Astrocyte of the spinal cord (primary cell): ENCODE measurements at regions not wholly inside any gene's neighbourhood (a gene's known extent, or its start where the extent isn't known, plus 50 kb on each side); places are given as distances from the start of the nearest gene placed in this dataset.
"Not testable (repeated sequence)": the region's sequence is repeated elsewhere in the genome, so short reads cannot be mapped to it uniquely, and the experiment has no call there.

Source experiments
- DNase-seq: peaks from one replicate; pipeline ENCODE4 v3.0.0; 2011; ENCODE audit warnings: low read depth, low spot score
- H3K4me3 ChIP-seq: 2 replicates; pipeline ENCODE4 v1.5.1; 2011; ENCODE audit warnings: low read depth, mild to moderate bottlenecking, low read length, moderate library complexity
- in situ Hi-C: cut with HindIII; loops from 2 replicates; pipeline ENCODE4 v1.10.0; 2017; ENCODE audit warnings: low sequenced_read_pairs
- TF ChIP-seq, protein P1 (sequence below): IDR thresholded peaks from 2 replicates; pipeline ENCODE4 v1.5.1; 2012; ENCODE audit warnings: low read depth, mild to moderate bottlenecking, low read length, inconsistent platforms

DNA sequence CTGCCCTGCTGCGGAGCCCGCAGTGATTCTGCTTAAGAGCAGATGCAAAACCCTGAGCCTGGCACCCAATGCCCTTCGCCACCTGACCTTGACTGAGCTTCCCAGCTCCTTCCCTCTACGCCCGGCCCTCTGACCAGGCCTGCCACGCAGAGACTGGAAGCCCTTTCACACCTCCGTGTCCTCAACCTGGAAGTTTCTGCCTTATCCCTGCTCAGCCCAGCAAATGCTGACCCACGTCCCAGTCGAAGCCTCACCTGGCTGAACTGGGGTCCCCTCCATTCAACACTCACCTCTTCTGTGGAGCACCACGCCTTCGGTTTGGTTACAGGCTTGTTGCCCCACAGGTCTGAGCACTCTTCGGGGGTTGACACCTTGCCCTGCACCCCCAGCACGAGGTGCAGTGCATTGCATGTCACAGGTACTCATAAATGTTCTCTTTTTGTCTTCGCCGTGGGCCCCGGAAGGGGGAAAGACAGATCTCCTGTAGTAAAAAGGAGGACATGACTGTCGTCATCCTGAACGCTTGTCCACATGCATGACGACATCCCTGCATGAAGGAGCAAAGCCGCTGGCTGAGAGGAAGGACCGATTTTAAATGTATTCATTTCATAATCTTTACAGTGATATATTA is 153.6 kb upstream of the TNRC6C start:
- TF ChIP-seq, protein P1, sequence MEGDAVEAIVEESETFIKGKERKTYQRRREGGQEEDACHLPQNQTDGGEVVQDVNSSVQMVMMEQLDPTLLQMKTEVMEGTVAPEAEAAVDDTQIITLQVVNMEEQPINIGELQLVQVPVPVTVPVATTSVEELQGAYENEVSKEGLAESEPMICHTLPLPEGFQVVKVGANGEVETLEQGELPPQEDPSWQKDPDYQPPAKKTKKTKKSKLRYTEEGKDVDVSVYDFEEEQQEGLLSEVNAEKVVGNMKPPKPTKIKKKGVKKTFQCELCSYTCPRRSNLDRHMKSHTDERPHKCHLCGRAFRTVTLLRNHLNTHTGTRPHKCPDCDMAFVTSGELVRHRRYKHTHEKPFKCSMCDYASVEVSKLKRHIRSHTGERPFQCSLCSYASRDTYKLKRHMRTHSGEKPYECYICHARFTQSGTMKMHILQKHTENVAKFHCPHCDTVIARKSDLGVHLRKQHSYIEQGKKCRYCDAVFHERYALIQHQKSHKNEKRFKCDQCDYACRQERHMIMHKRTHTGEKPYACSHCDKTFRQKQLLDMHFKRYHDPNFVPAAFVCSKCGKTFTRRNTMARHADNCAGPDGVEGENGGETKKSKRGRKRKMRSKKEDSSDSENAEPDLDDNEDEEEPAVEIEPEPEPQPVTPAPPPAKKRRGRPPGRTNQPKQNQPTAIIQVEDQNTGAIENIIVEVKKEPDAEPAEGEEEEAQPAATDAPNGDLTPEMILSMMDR = no peak
- no peak for DNase-seq
- no peak overlapping the region for H3K4me3 ChIP-seq
- in situ Hi-C loops = no loop called here

DNA sequence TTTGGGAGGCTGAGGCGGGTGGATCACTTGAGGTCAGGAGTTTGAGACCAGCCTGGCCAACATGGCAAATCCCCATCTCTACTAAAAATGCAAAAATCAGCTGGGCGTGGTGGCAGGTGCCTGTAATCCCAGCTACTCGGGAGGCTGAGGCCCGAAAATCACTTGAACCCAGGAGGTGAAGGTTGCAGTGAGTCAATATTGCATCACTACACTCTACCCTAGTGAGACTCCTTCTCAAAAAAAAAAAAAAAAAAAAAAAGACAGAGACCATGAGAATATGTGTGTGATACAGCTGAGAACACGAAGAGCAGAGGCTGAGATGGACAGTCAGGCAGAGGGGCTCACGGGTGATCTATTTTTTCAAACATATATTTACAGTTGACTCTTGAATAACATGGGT is 152.5 kb upstream of the TNRC6C start:
- in situ Hi-C loops, DNase-seq, H3K4me3 ChIP-seq: not testable (repeated sequence)

DNA sequence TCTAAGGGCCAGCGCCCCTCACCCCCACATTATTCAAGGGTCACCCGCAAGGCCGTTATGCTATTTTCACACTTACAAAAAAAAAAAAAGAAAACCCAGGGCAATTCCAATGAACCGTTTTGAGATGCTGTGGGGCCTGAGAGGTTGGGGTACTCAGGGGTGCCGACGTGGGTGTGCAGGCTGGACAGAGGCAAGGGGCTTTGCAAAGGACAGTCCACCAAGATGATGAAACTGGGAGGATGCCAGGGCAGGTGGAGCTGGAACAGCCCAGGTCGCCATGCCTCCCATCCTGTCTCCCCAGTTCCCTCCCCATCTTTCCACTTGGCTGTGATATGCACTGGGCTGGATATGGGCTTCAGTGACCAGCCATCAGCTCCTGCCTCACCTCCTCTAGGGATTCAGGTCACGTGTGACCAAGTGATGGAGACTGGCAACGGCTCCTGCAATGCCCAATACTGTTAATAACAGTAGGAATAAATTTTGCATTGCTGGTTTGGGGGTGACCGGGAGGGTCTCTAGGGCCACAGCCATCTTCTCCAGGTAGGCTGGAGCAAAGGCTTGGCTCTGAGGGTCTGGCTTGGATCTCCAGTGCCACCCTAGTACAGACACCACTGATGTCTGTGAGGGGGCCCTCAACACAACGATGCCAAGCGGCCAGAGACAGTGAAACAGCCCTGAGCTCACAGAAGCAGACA is 151.3 kb upstream of the TNRC6C start:
- in situ Hi-C loops = no loop called here
- TF ChIP-seq, protein P1 = no peak
- no peak overlapping the region for H3K4me3 ChIP-seq
- no peak for DNase-seq

DNA sequence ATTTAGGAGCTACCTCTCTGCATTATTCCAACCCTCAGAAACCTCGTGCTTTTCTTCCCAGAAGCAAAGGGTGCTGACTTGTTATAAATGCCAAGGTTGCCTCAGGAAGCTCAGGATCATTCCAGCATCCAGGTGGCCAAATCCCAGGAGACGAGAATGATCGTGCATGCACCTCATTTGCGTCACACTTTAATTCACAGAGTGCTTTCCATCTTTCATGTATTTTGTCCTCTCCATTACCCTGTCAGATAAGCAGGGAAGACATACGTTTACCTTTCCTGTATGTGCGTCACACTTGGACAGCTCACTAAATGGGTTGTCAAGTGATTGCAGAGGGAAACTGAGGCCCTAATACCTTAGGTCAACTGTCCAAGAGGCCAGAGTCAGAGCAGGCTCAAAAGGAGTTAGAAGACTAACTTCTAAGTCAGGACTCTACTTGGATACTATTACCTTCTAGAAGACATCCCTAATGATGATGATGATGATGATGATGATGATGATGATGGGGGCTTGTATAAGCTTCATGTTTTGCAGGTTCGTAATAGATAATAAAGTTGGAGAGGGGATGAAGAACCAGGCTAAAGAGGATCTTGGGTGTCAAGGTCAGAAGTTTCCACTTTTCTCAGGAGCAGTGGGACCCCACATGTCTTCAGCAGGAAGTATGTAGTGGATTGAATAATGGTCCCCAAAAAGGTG is 150.6 kb upstream of the TNRC6C start:
- TF ChIP-seq, protein P1 = no peak
- in situ Hi-C loops = no loop called here
- no peak overlapping the region for H3K4me3 ChIP-seq
- DNase-seq = no peak

DNA sequence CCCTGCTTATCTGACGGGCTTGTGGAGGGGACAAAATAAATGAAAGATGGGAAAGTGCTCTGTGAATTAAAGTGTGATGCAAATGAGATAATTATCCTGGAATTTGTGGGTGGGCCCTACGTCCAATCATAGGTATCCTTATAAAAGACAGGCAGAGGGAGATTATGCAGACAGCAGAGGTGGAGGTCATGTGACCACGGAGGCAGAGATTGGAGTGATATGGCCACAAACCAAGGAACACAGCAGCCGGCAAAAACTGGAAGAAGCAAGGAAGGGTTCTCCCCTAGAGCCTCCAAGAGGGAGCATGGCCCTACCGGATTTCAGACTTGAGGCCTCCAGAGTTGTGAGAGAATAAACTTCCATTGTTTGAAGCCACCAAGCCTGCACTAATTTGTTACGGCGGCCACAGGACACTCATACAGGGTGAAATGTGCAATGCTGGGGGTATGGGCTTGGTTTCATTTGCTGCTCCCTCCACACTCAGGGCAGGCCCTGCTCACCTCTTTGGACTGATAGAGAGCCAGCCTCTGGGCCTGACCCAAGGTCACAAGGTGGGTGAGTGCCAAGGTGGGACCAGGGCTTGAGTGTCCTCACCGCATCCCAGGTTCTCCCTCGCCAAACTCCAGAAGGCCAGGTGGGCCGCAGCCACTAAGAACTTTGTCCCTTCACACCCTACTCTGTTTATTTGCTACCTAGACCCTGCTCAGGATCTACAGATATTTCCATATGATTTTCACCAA is 149.6 kb upstream of the TNRC6C start:
- in situ Hi-C loops = no loop called here
- no peak overlapping the region for H3K4me3 ChIP-seq
- TF ChIP-seq, protein P1 = no peak
- DNase-seq = no peak

DNA sequence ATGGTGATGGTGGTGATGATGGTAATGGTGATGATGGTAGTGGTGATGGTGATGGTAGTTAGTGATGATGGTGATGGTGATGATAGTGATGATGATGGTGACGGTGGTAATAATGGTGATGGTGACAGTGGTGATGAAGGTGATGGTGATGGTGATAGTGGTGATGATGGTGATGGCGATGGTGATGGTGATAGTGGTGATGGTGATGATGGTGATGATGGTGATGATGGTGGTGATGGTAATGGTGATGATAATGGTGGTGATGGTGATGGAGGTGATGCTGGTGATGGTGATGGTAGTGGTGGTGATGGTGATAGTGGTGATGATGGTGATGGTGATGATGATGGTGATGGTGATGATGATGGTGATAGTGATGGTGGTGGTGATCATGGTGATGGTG is 148.7 kb upstream of the TNRC6C start:
- DNase-seq = no peak
- in situ Hi-C loops = no loop called here
- TF ChIP-seq, protein P1 = no peak
- no peak overlapping the region for H3K4me3 ChIP-seq
